Stimulated activated CD8-positive, alpha-beta memory T cell treated with anti-CD3 and anti-CD28 coated beads, Interleukin-7, amount 100 ng/mL, for 24 hours (primary cell): ENCODE measurements at regions not wholly inside any gene's neighbourhood (a gene's known extent, or its start where the extent isn't known, plus 50 kb on each side); places are given as distances from the start of the nearest gene placed in this dataset.
"Not testable (repeated sequence)": the region's sequence is repeated elsewhere in the genome, so short reads cannot be mapped to it uniquely, and the experiment has no call there.

Experiments used
- DNase-seq: peaks from one replicate; pipeline ENCODE4 v3.0.0-alpha.2; 2020; ENCODE audit warnings: low read depth

DNA sequence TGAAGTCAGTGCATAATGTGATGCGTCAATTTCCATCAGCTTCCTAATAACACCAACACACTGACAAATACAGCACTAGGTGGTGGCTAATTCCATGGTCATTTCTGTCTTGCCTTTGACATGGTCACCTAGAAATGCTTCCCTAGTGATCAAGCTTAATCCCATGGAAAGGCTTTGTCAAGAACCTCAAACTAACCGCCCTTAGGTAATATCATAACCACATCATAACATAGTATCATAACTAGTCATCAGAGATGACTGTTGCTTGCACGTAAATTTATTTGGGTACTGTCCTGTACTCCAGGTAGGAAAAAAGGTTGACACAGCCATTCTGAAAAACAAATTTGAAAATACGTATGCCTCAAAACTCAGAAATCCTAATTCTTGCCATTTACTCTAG lies 471.8 kb downstream of the IRS1 start:
- DNase-seq: no peak

GRCh38 chr2:226325526-226325925 lies 474.1 kb downstream of the IRS1 start:
- DNase-seq: no peak

DNA sequence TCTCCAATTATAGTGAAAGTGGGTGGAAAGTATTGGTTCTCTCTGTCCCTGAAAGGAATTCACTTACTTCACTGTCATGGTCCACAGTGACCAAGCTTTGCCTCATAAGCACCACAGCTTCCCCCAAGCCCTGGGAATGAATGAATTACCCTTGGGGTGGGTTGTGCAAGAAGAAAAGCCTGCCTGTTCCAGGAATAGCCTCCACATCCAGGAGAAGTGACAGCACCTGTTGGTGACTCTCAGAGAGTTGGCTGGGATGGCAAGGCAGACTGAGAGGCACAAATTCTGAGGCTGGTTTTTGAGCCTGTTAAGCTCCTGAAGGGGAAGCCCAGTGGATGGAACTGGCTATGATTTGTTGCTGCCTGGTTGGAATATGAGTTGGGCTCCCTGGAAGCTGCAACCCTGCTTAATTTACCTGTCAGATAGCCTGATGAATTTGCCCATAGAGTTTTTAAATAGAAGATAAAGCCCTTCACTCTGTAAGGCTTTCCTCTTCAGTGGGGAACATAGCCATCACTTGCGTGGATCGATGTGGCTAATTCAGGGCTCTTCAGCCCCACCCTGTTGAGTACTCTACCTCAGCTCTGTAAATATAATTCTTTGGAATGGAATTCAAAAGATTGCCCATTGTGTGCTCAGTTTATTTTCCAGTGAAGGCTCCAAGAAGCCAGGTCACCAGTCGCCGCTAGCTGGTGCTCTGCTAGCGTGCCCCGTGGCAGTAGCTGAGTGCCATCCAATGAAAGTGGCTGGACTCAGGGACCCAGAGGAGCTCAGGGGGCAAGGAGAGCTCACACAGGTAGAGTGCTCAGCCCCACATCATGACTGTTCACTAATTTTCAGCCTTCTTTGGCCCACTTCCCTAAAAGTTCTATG lies 479.3 kb downstream of the IRS1 start:
- no peak for DNase-seq

GRCh38 chr2:226317970-226318369 lies 481.6 kb downstream of the IRS1 start:
- DNase-seq: no peak

DNA sequence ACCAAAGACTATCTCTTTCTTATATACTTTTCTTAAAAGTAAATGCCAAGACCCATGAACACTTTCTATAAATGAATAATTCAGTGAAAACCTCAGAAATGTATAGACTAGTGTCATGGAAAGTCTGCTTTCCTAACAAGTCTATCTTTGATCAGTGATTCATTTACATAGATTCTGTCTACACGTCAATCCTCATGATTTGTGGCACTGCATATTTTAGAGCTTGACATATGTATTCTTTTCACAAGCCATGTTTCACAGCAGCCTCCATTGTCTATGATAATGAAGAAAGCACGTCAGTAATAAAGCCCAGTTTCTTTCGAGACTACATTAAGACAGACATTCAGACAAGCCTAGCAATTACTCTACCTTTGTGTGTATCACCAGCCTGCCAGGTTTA lies 486.6 kb downstream of the IRS1 start:
- no peak for DNase-seq

GRCh38 chr2:226312155-226312554 lies 487.5 kb downstream of the IRS1 start:
- no peak for DNase-seq

DNA sequence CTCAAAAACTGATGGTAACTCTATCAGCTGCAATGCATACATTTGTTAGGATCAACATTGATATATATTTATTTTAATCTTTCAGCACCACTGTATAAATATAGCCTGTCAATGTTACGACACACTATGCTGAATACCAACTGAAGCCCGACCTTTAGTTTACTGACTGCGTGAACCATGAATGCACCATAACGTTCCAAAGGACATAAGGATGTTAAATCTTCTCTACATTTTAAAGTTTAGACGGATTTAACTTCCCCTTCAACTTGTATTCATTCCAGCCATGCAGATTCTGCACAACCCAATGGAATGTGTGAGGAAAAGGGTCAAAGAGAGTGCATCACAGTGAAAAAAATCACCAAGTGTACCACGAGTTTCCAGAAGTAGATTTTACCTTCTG lies 489.5 kb downstream of the IRS1 start:
- no peak for DNase-seq

- no peak for DNase-seq
Observed at GRCh38 chr2:226308986-226309385, 490.6 kb downstream of the IRS1 start.

DNA sequence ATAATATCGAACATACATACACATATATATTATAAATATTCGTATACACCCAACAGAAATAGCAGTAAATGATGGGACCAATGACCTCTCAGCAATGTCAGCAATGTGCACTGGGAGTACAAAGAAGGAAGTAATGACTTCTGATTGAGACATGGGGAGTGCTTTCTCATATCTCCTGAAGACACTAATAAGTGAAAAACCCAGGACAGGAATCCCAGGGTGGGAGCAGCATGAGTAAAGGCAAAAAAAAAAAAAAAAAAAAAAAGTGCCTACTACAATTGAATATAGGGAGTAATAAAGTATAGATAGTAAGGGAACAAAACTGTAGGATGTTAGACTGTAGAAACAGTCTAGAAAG lies 491.3 kb downstream of the IRS1 start:
- no peak for DNase-seq

GRCh38 chr2:226307487-226308322 lies 491.9 kb downstream of the IRS1 start:
- no peak for DNase-seq

DNA sequence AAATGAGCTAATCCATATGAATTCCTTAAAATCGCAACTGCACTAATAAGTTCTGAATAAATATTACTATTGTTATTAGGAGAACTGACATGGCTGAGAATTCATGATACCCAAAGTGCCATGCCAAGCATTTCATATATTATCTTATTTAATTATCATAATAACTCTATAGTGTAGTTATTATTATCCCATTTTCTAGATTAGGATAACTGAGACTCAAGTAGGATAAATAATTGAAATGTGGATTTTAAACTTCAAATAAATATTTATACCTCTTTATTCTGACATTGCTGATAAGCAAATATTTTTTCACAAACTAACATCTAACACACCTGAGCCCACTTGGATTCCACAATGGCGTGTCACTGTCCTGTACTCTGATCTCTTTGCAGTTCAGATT lies 492.7 kb downstream of the IRS1 start:
- DNase-seq: no peak

DNA sequence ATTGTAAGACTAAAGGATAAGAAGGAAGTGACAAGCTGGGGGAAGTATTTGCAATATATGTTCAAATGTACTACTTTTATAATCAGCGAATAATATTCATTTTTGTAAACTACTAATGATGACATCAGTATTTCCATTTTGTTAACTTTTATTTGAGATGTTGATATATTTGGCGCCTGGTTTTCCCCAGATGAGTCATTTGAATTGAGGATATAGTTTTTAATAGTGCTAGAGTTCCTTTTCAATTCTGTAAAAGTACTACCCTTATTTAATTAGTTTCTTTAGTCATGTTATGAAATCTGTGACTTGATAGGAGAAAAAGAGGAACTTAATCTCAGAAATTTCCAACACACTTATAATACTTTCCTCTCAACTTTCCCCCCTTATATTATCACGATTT lies 495.3 kb downstream of the IRS1 start:
- no peak for DNase-seq

DNA sequence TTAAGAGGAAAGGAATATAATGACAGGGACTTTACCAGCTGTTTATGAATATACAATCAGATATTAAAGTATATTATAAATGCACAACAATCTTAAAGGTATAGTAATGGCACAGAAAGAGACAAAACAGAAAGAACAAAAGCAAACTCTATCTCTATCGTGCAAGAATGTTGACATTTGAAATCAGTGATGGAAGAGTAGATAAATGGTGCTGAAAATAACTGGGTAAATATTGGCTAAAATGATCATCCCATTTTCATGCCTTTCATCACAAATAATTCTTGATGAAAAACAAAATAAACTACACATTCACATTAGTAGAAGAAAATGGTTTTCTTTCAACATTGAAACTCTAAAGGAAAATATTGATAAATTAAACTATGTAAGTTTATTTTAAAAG lies 495.9 kb downstream of the IRS1 start:
- no peak for DNase-seq

- no peak for DNase-seq
Observed at GRCh38 chr2:226300196-226300886, 499.3 kb downstream of the IRS1 start.

DNA sequence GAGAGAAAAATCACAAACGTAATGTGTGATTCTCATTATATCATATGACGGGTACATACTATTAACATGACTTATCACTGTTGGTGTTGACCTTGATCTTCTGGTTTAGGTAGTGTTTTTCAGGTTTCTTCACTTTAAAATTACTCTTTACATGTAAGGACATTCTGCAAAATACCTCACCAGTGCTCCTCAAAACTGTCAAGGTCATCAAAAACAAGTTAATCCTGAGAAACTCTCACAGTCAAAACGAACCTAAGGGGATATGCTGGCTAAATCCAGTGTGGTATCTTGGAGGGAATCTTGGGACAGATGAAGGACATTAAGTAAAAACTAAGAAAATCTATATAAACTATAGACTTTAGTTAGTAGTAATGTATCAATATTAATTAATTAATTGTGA lies 499.8 kb downstream of the IRS1 start:
- DNase-seq: no peak

GRCh38 chr2:226295681-226296080 lies 503.9 kb downstream of the IRS1 start:
- no peak for DNase-seq

DNA sequence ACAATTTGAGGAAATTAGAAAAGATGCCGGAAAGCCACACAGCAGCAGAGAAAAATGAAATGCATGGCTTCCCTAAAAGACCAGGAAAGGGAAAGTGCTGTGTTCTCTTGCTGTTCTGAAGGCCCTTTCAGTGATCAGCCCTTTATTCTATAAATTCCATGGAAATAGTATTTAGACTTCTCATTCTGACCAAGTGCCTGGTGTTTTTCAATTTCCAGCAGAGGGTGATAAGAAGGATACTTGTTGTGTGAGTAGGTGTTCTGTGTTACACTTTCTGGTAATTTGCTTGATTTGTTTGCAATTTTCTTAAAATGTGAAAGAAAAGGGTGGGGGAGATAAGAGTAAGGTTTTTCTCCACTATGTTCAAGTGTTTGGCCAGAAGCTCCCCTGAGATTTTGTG lies 504.5 kb downstream of the IRS1 start:
- no peak for DNase-seq

DNA sequence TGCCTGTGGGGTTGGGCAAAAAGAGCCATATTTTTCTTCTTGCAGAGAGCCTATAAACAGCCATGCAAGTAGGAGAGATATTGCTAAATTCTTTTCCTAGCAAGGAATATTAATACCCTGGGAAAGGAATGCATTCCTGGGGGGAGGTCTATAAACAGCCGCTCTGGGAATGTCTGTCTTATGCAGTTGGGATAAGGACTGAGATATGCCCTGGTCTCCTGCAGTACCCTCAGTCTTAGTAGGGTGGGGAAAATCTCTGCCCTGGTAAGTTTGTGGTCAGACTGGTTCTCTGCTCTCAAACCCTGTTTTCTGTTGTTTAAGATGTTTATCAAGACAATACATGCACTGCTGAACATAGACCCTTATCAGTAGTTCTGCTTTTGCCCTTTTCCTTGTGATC lies 508.3 kb downstream of the IRS1 start:
- not testable (repeated sequence) for DNase-seq

DNA sequence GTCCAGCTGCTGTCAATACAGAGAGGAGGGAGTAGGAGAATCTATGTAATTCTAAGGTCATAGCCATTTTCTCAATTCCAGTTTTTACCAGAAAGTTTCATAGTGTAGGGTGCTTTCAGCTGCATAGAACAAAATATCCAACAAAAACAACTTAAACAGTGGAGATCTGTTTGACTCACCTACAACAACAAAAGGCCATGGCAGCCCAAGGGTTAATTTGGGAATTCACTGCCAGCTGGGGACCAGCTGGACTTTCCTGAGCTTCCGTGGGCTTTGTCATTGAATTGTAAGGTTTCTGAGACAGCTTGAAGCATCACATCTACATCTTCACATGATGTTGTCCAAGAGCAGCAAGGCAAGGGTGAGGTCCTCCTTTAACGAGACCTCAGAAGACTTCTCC lies 512.7 kb downstream of the IRS1 start:
- no peak for DNase-seq

DNA sequence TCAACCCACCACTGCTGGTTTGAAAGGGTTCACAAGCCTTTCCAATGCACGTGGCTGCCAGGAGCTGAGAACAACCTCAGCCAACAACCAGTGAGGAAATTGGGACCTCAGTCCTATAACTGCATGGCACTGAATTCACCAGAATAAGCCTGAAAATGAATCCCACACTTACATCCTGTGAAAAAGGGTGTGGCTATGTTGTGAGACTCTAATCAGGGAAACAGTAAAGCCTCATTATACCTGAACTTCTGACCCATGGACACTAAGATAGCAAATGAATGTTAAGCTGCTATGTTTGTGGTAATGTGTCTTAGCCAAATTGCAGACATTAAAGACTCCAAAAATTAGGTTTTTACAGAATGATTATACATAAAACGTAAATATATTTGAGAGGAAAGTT lies 515.8 kb downstream of the IRS1 start:
- no peak for DNase-seq

- no peak for DNase-seq
Observed at GRCh38 chr2:226282151-226282550, 517.5 kb downstream of the IRS1 start.

- not testable (repeated sequence) for DNase-seq
Observed at GRCh38 chr2:226280136-226280535, 519.5 kb downstream of the IRS1 start.

DNA sequence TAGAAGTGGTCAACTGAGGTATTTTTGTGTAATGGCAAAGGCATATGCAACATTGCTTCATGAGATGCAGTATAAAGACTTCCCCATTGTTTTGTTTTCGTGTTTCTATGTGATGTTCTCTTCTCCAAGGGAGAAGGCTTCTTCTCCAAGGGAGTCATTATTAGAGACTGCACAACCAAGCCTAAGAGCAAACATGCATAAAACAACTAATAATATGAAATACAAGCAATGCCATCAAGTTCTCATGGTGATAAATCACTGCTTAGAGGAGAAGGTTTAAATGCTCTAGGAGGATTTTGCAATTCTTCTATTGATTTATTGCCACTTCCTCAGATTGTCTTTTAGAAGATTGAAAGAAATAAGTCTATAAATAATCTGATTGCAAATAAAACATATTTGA lies 524.4 kb downstream of the IRS1 start:
- no peak for DNase-seq
